Karpas-422 (cell line): ENCODE measurements at regions not wholly inside any gene's neighbourhood (a gene's known extent, or its start where the extent isn't known, plus 50 kb on each side); places are given as distances from the start of the nearest gene placed in this dataset.

ENCODE experiments used
- DNase-seq: peaks from one replicate; pipeline ENCODE4 v3.0.0-alpha.2; 2015
- H2AFZ ChIP-seq: fragments of 200-600 bp; sonication (generic); 2 replicates; pipeline ENCODE4 v1.6.1; 2014; ENCODE audit warnings: antibody characterized with exemption, low read length, mixed read lengths
- H3K27ac ChIP-seq: fragments of 200-600 bp; sonication (generic); 2 replicates; pipeline ENCODE4 v1.5.1; 2014; ENCODE audit warnings: mild to moderate bottlenecking, low read length, moderate library complexity
- H3K27me3 ChIP-seq: fragments of 200-600 bp; sonication (generic); 2 replicates; pipeline ENCODE4 v1.6.1; 2014; ENCODE audit warnings: low read length, mixed read lengths
- H3K36me3 ChIP-seq: fragments of 200-600 bp; sonication (generic); 2 replicates; pipeline ENCODE4 v1.6.1; 2014; ENCODE audit warnings: low read length, mixed read lengths; ENCODE audit not compliant: insufficient read depth
- H3K4me1 ChIP-seq: fragments of 200-600 bp; sonication (generic); 2 replicates; pipeline ENCODE4 v1.6.1; 2014; ENCODE audit warnings: mild to moderate bottlenecking, low read length, mixed read lengths
- H3K4me2 ChIP-seq: fragments of 200-600 bp; sonication (generic); 2 replicates; pipeline ENCODE4 v1.6.1; 2014; ENCODE audit warnings: low read length, low read depth, mild to moderate bottlenecking; ENCODE audit not compliant: poor library complexity, severe bottlenecking
- H3K4me3 ChIP-seq: fragments of 200-600 bp; sonication (generic); 2 replicates; pipeline ENCODE4 v1.5.1; 2014; ENCODE audit warnings: mild to moderate bottlenecking, antibody characterized with exemption, low read length, mixed read lengths
- H3K79me2 ChIP-seq: fragments of 200-600 bp; sonication (generic); 2 replicates; pipeline ENCODE4 v1.6.1; 2014; ENCODE audit warnings: mild to moderate bottlenecking, low read length, mixed read lengths
- H3K9ac ChIP-seq: fragments of 200-600 bp; sonication (generic); 2 replicates; pipeline ENCODE4 v1.6.0; 2014; ENCODE audit warnings: low read length
- H3K9me2 ChIP-seq: fragments of 200-600 bp; sonication (generic), shearing (Covaris generic); replicated peaks from 2 replicates; pipeline ENCODE4 v1.6.0; 2014; ENCODE audit warnings: mild to moderate bottlenecking, low read length, moderate library complexity; ENCODE audit not compliant: insufficient read depth
- H3K9me3 ChIP-seq: fragments of 300-700, 200-600 bp; sonication (generic); 2 replicates; pipeline ENCODE4 v1.6.1; 2014; ENCODE audit warnings: low read length, mixed read lengths
- H4K20me1 ChIP-seq: fragments of 200-600 bp; sonication (generic); 2 replicates; pipeline ENCODE4 v1.6.1; 2014; ENCODE audit warnings: mild to moderate bottlenecking, antibody characterized with exemption, low read length, low read depth; ENCODE audit not compliant: insufficient read depth

DNA sequence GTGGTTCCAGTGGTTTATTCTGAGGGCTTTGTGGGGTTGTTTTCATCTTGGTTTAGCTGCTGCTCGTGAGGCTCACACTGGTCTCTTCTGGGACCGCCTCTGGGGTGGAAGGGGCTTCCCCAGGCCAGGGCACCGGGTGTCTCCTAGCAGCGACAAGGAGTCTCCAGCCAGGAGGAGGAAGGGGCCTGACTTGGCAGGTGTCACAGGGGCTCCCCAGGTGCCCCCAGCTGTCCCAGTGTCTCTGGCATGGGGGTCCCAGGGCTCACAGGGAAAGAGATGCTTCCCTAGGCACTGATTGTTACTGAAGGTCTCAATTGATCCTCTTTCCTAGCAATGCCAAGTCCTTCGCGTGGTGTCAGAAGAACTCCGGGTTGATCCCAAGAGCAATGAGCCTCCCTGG lies 241.1 kb upstream of the IRX4 start:
- Histone ChIP-seq H3K4me2 (no peak overlapping the region), H3K27ac (no peak overlapping the region), H3K4me3 (no peak overlapping the region), H3K9ac (no peak overlapping the region), H3K9me2 (no peaks in the 10 kb centered on the region), H3K36me3 (no peaks in the 10 kb centered on the region), H3K27me3 (no peaks in the 10 kb centered on the region), H3K4me1 (no peaks in the 10 kb centered on the region), H4K20me1 (no peaks in the 10 kb centered on the region), H3K9me3 (no peaks in the 10 kb centered on the region), H3K79me2 (no peaks in the 10 kb centered on the region), H2AFZ (no peak overlapping the region)
- no peak for DNase-seq

DNA sequence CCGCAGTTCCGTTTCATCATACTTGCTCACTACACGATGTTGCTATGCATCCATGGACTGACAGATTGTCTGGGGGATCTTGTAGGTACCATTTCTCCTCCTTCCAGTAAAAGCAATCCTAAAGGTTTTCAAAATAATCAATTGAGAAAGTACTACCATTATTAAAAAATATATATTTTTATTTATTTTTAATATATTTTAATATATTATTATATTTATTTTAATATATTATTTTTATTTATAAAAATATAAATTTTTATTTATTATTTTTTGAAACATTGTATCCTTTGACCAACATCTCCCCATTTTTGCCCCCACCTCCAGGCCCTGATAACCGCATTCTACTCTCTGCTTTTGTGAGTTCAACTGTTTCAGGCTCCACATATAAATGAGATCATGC lies 237.6 kb upstream of the IRX4 start:
- no peaks in the 10 kb centered on the region for H3K9me3 ChIP-seq
- no peaks in the 10 kb centered on the region for H3K9me2 ChIP-seq
- H3K4me2 ChIP-seq: no peak overlapping the region
- H4K20me1 ChIP-seq: no peaks in the 10 kb centered on the region
- no peaks in the 10 kb centered on the region for H3K4me1 ChIP-seq
- no peaks in the 10 kb centered on the region for H3K27me3 ChIP-seq
- no peak overlapping the region for H2AFZ ChIP-seq
- H3K27ac ChIP-seq: no peak overlapping the region
- no peak overlapping the region for H3K9ac ChIP-seq
- DNase-seq: no peak
- no peaks in the 10 kb centered on the region for H3K36me3 ChIP-seq
- H3K4me3 ChIP-seq: no peak overlapping the region
- H3K79me2 ChIP-seq: no peaks in the 10 kb centered on the region

DNA sequence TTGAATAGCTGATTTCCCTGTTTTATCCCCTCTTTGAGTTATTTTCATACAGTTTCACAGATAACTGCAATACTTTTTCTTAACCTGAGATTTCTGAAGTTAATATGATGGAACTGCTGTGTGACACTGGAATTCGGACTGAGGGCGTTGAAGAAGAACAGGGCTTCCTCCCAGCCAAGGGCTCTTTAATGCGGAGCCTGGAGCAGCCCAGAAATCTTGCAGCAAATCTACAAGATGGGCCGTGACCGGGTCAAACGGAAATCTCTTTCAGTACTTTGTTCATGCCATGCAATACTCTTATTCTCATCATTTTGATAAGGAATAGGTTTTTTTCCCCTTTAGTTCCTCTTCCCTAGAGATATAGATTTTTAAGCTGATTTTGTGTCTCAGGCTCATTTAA lies 236.8 kb upstream of the IRX4 start:
- no peaks in the 10 kb centered on the region for H3K27me3 ChIP-seq
- H3K4me2 ChIP-seq: no peak overlapping the region
- no peaks in the 10 kb centered on the region for H3K9me3 ChIP-seq
- no peak for DNase-seq
- H3K4me1 ChIP-seq: no peaks in the 10 kb centered on the region
- no peaks in the 10 kb centered on the region for H4K20me1 ChIP-seq
- no peak overlapping the region for H2AFZ ChIP-seq
- H3K27ac ChIP-seq: no peak overlapping the region
- H3K36me3 ChIP-seq: no peaks in the 10 kb centered on the region
- no peaks in the 10 kb centered on the region for H3K9me2 ChIP-seq
- no peaks in the 10 kb centered on the region for H3K79me2 ChIP-seq
- no peak overlapping the region for H3K4me3 ChIP-seq
- H3K9ac ChIP-seq: no peak overlapping the region

DNA sequence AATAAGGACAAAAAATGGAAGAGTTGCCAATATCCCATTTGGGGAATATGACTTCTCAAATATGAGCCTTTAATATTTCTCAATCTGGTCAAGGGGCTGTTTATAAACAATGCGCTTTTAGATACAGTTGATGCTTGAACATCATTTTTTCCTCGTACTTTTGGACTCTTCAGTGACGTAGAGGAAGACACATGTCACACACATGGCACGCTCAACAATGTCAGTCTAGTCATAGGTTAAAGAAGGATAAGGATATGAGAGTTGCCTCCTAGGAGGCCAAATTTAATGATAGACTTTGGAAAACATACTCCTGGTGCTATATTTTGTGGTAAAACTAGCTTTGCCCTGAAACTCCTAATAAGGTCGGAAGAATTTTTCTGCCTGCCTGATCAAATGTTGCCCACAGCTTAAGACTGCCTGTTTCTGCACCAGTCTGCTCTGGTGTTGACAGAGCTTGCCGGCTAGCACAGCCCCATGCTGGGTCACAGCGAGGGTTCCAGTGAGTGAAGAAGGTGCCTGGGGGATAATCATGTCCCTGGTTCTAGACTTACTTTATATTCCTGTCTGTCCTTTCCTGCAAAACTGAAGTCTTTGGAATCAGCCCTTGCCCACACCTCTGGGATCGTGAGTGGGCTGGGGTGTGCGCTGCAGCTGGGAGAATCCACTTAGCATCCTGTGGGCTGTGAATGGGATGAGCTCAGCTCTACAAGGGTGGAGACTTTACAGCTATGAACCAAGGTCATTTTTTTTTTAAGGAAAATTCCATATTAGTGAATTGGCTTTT lies 230.8 kb upstream of the IRX4 start:
- no peak for DNase-seq
- Histone ChIP-seq H3K9ac (no peak overlapping the region), H3K9me2 (no peaks in the 10 kb centered on the region), H3K9me3 (no peaks in the 10 kb centered on the region), H3K4me2 (no peak overlapping the region), H3K27ac (no peak overlapping the region), H4K20me1 (no peaks in the 10 kb centered on the region), H2AFZ (no peak overlapping the region), H3K27me3 (no peaks in the 10 kb centered on the region), H3K4me1 (no peaks in the 10 kb centered on the region), H3K79me2 (no peaks in the 10 kb centered on the region), H3K4me3 (no peak overlapping the region), H3K36me3 (no peaks in the 10 kb centered on the region)

DNA sequence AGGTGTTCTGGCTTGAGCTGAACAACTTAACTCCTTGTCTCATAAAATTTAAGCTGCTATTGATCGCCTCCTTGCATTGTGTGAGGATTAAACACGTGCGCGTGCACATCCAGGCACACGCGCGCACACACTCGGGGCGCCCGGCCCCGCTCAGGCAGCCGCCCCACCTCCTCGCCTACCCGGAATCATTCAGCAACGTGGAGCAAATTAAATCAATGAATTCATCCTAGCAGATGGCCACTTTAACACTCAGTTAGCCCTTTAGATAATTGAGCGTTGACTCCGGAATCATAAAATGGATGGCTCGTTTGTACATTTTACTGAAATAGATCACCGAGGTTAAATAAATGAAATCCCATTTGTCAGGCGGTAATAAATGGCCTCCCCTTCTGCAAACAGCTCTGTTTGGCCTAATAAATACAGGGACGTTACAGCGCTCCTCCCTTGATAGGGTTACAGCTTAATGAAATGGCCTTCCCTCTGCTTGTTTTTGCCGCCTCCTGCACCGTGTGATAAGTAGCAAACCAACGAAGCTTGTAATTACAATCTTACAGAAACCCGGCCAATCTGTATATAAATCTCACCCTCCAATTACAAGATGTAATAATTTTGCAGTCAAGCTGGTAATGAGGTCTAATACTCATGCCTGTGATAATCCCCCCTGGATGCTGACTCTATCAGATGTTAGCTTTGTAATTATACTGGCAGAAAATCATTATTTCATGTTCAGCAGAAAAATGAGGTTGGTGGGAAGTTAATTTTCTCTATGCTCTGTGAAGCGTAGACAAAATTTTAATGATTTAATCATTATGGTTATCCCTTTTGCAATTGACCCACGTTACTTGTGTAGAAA lies 229.7 kb upstream of the IRX4 start:
- H3K9ac ChIP-seq: no peak overlapping the region
- H3K4me1 ChIP-seq: no peaks in the 10 kb centered on the region
- no peak for DNase-seq
- H3K4me3 ChIP-seq: no peak overlapping the region
- no peaks in the 10 kb centered on the region for H4K20me1 ChIP-seq
- H3K36me3 ChIP-seq: no peaks in the 10 kb centered on the region
- H3K9me3 ChIP-seq: no peaks in the 10 kb centered on the region
- H3K79me2 ChIP-seq: no peaks in the 10 kb centered on the region
- H3K27ac ChIP-seq: no peak overlapping the region
- no peaks in the 10 kb centered on the region; the same call in 1 of the 2 replicates for H3K9me2 ChIP-seq
- H3K4me2 ChIP-seq: no peak overlapping the region
- no peak overlapping the region for H2AFZ ChIP-seq
- no peaks in the 10 kb centered on the region for H3K27me3 ChIP-seq

DNA sequence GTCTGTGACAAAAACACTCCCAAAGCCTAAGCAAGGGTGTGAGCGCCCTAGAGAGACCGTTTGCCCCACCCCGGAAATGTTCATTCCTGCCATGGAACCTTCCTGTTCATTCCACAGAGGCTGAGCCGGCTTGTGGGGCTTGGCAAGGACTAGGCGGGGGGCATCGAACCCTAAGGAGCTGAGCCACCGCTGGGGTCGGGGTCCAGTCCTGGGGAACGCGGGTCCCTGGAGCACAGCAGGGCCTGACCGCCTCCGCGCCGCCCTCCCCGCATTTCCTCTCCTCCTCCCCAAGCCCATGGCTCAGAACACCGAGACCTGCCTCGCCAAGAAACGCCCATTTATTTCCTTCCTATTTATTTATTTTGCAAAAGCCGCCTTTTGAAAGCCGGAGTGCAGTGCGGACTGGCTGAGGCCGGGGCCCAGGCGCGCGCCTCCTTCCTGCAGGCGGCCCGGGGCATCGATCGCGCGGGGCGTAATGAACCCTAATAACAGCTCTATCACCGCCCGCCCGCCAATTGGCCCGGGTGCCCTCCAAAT lies 228.9 kb upstream of the IRX4 start:
- Histone ChIP-seq H3K4me1 (no peaks in the 10 kb centered on the region), H3K9me3 (no peaks in the 10 kb centered on the region), H3K27ac (no peak overlapping the region), H3K79me2 (no peaks in the 10 kb centered on the region), H3K36me3 (no peaks in the 10 kb centered on the region), H3K4me2 (no peak overlapping the region), H2AFZ (no peak overlapping the region), H3K27me3 (no peaks in the 10 kb centered on the region), H3K9ac (no peak overlapping the region), H4K20me1 (no peaks in the 10 kb centered on the region), H3K4me3 (no peak overlapping the region), H3K9me2 (no peaks in the 10 kb centered on the region; the same call in 1 of the 2 replicates)
- no peak for DNase-seq

DNA sequence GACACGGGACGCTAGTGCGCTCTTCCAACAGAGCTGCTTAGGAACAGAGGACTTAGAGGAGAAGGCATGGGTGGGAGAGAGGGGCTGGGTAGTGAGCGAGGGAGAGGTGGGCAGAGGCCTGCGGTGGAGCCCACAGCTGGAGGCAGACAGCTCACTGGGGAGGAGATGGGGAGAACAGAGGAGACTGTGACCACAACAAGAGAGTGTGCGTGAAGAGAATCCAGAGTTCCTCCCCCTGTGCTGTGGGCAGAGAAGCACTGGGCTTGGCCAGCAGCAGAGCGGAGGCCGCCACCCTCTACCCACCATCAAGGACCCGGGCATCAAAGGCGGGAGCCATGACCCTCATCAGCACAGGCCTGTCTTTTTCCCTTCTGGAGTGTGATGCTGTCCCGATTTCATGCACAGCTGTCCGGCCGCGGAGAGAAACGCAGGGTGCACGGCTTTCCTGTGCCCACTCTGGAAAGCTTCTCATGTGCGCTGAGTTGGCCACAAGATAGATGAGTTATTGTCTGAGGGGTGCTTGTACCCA lies 228.3 kb upstream of the IRX4 start:
- Histone ChIP-seq H3K79me2 (no peaks in the 10 kb centered on the region), H3K27ac (no peak overlapping the region), H4K20me1 (no peaks in the 10 kb centered on the region), H3K4me1 (no peaks in the 10 kb centered on the region), H3K9ac (no peak overlapping the region), H2AFZ (no peak overlapping the region), H3K27me3 (no peaks in the 10 kb centered on the region), H3K36me3 (no peaks in the 10 kb centered on the region), H3K4me3 (no peak overlapping the region), H3K9me3 (no peaks in the 10 kb centered on the region), H3K9me2 (no peaks in the 10 kb centered on the region; the same call in 1 of the 2 replicates), H3K4me2 (no peak overlapping the region)
- DNase-seq: no peak
